Hepatocyte (in vitro differentiated cells): ENCODE measurements at regions not wholly inside any gene's neighbourhood (a gene's known extent, or its start where the extent isn't known, plus 50 kb on each side); places are given as distances from the start of the nearest gene placed in this dataset.

Source experiments
- CTCF ChIP-seq: fragments of 200-600 bp; sonication (generic); IDR thresholded peaks from 2 replicates; pipeline ENCODE4 v1.5.1; 2016; ENCODE audit warnings: antibody characterized with exemption, mild to moderate bottlenecking; ENCODE audit not compliant: poor library complexity
- EZH2 ChIP-seq: fragments of 200-600 bp; sonication (generic); IDR thresholded peaks from 2 replicates; pipeline ENCODE4 v1.6.1; 2016; ENCODE audit warnings: antibody characterized with exemption, mild to moderate bottlenecking, borderline replicate concordance
- EZH2phosphoT487 ChIP-seq: fragments of 200-600 bp; sonication (generic); IDR thresholded peaks from one replicate; pipeline ENCODE4 v1.6.1; 2018; ENCODE audit warnings: antibody characterized with exemption, mild to moderate bottlenecking, low read depth, moderate library complexity; ENCODE audit not compliant: unreplicated experiment, severe bottlenecking

- TF ChIP-seq CTCF (no peak), EZH2 (no peak), EZH2phosphoT487 (no peak)
These were observed 122.8 kb downstream of the ENC1 start for GRCh38 chr5:74517700-74518099.
